ENCODE measurements at regions not wholly inside any gene's neighbourhood (a gene's known extent, or its start where the extent isn't known, plus 50 kb on each side); places are given as distances from the start of the nearest gene placed in this dataset.

- DNase-seq (ENCODE audit: low read depth, low spot score) = no peak
- no peak for TF ChIP-seq CTCF (IDR thresholded peaks at IDR 0.05; ENCODE audit: insufficient read depth, low read length, missing control alignments)
- CTCF ChIA-PET = no interaction called here
- H3K4me3 ChIP-seq (ENCODE audit: low read depth, low read length) = no peak overlapping the region
- POLR2A ChIA-PET = no interaction called here
These were observed 343.3 kb upstream of the MKI67 start for GRCh38 chr10:128469515-128469914.

DNA sequence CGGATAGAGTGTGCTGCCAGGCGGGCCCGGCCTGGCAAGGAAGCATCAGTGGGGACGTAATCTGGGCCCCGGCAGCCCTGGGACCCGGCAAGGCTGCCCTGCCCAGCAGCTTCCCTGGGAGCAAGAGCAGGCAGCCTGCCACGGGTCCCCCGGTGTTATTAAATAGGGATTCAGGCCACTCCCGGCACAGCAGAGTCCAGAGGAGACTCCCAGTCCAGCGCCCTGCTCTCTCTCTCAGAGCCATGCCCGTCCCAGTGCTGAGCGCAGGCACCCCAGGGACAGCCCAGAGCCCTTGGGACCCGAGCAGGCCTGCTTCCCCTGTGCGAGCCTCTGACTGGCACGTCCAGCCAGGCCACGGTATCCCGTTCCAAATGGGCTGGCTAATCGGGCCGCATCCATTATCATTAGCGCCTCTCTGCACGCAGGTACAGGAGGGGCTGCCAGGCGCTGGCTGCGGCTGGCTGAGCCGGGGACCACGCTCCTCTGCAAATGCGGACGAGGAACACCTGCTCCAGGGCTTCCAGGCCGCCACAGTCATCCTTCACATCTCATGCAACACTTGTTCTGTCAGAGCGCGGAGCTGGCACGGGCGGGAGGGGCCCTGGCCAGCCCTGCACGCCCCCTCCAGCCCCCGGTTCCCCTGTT is 344.2 kb upstream of the MKI67 start:
- CTCF ChIA-PET = no interaction called here

GRCh38 chr10:128471151-128471550 is 344.9 kb upstream of the MKI67 start:
- ChIA-PET CTCF (no interaction called here), POLR2A (no interaction called here)
- no peak for TF ChIP-seq CTCF (IDR thresholded peaks at IDR 0.05; ENCODE audit: insufficient read depth, low read length, missing control alignments)
- no peak overlapping the region for H3K4me3 ChIP-seq (ENCODE audit: low read depth, low read length)
- DNase-seq (ENCODE audit: low read depth, low spot score) = no peak

More for the DNA sequence above, 344.2 kb upstream of the MKI67 start:
- TF ChIP-seq CTCF (IDR thresholded peaks at IDR 0.05; ENCODE audit: insufficient read depth, low read length, missing control alignments) = no peak
- no peak for DNase-seq (ENCODE audit: low read depth, low spot score)
- no peak overlapping the region for H3K4me3 ChIP-seq (ENCODE audit: low read depth, low read length)
- POLR2A ChIA-PET = no interaction called here

- ChIA-PET POLR2A (no interaction called here), CTCF (no interaction called here)
- no peak for DNase-seq (ENCODE audit: low read depth, low spot score)
- H3K4me3 ChIP-seq (ENCODE audit: low read depth, low read length) = no peak overlapping the region
- TF ChIP-seq CTCF (IDR thresholded peaks at IDR 0.05; ENCODE audit: insufficient read depth, low read length, missing control alignments) = no peak
These were observed 346.0 kb upstream of the MKI67 start for GRCh38 chr10:128472196-128472595.

GRCh38 chr10:128473396-128473795 is 347.2 kb upstream of the MKI67 start:
- H3K4me3 ChIP-seq (ENCODE audit: low read depth, low read length) = no peak overlapping the region
- CTCF ChIA-PET = no interaction called here
- no peak for DNase-seq (ENCODE audit: low read depth, low spot score)
- TF ChIP-seq CTCF (IDR thresholded peaks at IDR 0.05; ENCODE audit: insufficient read depth, low read length, missing control alignments) = no peak
- POLR2A ChIA-PET = no interaction called here

- H3K4me3 ChIP-seq (ENCODE audit: low read depth, low read length) = no peak overlapping the region
- TF ChIP-seq CTCF (IDR thresholded peaks at IDR 0.05; ENCODE audit: insufficient read depth, low read length, missing control alignments) = no peak
- ChIA-PET POLR2A (no interaction called here), CTCF (no interaction called here)
- no peak for DNase-seq (ENCODE audit: low read depth, low spot score)
These were observed 347.7 kb upstream of the MKI67 start for GRCh38 chr10:128473911-128474310.
